ENCODE measurements at regions not wholly inside any gene's neighbourhood (a gene's known extent, or its start where the extent isn't known, plus 50 kb on each side); places are given as distances from the start of the nearest gene placed in this dataset.

DNA sequence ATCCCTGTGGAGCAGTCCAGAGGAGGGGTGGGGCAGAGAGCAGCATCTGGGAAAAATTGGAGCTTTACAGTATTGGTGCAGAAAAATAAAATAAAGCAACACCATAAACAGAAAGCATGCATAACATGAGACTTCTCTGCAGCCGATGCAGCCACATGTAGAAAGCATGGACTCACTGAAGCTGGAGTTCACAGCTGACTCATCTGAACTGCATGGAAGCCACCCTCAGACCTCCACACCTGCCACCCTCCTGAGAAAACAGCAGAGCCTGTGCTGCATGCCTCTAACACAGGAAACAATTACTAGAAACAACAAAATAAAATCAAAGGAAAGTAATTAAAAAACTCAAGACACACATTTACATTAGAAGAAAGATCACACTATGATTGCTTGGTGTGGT, 169.4 kb upstream of the ALKAL2 start:
- DNase-seq (ENCODE audit: low read depth in 2 of 3, low spot score in 2 of 3), result no peak

DNA sequence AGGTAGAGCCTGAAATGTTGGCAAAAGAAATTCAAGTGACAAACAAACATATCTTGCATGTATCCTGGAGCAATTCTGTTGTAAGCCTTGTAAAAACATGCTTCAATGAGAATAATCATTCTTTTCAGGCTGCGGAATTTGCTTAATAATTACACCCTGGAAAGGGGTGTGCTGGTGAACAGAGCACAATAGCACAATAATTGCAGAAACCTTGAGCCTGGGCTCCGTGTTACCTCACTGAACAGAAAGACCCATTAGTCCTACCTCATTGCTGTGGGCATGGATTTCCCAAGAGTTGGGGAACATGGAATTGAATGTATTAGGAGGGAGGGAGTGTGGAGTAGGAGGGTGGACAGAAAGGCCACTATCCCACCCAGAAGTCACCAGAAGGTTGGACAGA, 168.0 kb upstream of the ALKAL2 start:
- DNase-seq (ENCODE audit: low read depth in 2 of 3, low spot score in 2 of 3), result no peak

DNA sequence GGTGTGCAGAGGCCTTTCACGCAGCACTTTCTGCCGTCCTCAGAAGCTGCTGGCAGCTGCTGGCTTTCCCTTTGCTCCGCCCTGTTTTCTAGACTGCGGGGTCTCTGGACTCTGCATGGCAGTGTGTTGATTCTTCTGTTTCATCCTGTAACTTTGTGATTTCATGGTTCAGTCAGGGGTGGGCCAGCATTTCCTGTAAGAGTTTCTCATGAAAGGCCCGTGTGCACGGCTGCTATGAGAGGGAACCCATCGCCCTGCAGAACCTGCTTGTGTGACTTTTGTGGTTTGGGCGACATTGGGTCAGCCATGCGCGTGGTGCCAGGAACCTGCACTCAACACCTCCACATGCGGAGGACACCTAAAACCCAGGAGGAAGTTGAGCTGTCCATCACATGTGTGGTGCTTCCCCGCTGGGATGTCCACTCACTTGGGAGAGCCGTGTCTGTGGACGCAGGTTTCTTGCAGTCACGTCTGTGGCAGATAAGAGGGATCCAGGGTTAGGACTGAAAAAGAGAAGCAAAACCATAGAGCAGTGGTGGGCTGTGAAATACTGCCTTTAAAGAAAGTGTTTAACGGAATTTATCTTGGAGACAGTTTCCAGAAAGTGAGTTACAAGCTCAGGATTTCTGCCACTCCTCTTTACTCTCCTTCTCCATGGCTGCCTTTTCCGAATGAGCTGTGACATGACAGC, 167.3 kb upstream of the ALKAL2 start:
- no peak for DNase-seq (ENCODE audit: low read depth in 2 of 3, low spot score in 2 of 3)

DNA sequence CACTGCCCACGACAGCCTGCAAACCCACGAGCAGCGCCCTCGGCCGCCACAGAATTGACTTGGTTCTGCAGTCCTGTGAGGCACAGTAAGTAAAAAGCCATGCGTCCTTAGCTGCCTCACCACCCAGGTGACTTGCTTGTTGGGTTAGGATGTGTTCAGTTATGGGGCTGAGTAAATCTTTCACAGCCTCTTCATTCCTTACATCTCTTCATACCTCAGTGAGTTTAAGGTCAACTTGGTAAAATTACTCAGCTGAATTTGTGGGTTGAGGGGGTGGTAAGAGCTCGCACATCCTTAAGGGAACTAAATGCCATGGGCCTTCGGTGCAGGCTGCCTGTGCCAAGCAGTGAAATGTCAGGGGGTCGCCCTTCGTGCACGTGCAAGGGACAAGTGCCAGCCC, 165.2 kb upstream of the ALKAL2 start:
- no peak for DNase-seq (ENCODE audit: low read depth in 2 of 3, low spot score in 2 of 3)

DNA sequence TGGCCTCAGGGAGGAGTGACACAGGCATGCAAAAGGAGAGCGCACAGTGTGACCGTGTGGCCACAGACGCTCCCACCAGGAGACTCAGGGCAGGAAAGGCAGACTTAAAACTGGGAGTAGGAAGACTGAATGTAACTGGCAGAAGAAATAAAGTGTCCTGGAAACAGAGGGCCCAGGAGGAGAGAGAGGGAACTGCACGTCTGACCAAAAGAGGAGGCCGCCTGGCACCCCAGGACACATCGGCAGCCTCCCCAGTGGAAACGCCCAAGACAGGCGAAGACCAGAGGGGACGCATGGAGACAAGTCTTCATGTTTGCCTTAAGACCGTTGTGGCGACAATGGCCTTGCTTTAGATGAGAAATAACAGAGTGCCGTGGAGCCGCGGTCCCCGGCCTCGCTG, 163.6 kb upstream of the ALKAL2 start:
- DNase-seq (ENCODE audit: low read depth in 2 of 3, low spot score in 2 of 3), result no peak

DNA sequence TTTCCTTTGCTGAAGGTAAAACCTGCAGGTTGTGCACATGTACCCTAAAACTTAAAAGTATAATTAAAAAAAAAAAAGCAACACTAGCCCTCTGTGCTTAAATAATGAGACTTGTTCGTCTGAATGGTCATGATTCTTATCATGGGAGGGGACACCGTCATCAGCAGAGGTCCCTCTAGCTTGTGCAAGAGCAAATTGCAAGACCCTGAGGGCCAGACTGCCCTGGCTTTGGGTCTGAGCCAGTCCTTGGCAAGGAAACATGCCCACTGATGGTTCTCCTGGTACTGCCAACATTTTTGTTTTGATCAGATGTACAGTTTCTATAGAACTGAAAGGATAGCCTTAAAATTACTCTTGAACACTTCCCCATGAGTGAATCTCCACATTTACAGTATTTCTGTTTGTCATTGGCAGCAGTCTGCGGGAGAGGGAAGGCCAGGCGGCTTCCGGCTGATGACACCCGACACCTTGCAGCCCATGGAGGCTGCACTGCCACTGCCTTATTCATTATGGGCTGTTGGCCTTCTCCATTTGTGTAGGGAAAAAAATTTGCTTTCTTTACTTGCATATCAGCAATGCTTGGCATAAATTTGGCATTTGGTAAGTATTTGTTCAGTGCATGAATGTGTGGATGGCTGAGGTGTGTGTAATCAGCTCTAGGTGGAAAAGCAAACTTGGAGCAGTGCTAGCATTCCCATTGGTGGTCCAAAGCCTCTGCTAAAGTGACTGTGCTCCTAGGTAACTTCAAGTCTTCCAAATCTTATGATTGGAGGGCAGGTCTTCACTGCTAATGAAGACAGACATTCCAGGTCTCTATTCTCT, 161.6 kb upstream of the ALKAL2 start:
- DNase-seq (ENCODE audit: low read depth in 2 of 3, low spot score in 2 of 3), result no peak

DNA sequence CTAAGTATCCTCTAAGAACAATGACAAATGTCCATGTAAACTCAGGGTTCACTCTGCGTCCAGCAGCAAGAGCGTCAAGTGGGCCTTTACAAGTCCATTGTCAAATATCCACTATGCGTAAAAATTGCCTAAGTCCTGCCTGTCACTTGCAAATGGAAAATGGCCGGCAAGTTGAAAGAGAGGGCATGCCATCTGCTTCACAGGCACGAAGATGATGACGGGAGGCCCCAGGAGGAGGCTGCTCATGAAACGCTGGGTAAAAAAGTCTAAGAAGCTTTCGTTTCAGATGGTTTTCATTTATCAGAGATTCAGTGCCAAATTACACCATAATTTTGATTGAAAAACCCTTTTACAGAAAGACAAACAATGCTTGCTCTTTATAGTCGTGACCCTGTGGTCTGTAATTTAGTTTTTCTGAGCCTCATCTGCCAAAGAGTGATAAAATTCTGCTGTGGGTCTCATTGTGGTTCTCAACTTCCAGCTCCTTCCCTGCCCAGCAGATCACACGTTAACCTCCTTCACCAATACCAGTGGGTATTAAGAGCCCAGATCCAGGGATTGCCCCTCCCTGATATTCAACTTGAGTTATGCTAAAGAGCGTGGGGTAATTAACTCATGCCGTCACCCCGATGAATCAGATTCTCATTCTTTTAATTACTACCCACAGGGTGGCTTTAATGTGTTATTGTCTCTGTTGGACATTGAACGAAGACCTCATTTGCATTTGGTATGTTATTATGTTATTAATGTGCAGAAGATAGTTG, 160.2 kb upstream of the ALKAL2 start:
- no peak for DNase-seq (ENCODE audit: low read depth in 2 of 3, low spot score in 2 of 3)

DNA sequence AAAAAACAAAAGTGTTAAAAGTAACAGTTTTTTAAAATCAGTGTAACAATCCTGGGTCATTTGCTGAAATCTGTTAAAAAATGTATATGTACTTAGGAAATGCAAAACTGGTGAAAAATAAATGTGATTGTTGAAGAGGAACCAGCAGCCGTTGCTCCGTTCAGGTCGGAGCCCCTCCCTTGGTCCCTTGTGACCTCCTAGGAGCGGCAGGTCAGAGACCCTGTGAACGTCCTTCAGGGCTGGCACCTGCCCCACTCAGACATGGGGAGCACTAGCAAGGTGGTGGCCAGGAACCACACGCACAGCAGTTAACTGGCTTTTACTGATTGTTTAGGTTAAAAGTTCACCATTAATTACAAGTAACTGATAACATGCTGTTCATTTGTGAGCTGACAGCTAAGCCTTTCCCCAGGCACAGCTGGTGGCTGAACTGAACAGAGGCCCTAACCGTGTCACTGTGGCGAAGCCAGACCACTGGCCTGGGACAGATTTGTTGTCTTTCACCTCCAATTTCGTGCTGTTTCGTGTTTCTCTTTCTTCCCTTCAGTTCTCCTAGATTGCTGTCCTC, 159.2 kb upstream of the ALKAL2 start:
- no peak for DNase-seq (ENCODE audit: low read depth in 2 of 3, low spot score in 2 of 3)

DNA sequence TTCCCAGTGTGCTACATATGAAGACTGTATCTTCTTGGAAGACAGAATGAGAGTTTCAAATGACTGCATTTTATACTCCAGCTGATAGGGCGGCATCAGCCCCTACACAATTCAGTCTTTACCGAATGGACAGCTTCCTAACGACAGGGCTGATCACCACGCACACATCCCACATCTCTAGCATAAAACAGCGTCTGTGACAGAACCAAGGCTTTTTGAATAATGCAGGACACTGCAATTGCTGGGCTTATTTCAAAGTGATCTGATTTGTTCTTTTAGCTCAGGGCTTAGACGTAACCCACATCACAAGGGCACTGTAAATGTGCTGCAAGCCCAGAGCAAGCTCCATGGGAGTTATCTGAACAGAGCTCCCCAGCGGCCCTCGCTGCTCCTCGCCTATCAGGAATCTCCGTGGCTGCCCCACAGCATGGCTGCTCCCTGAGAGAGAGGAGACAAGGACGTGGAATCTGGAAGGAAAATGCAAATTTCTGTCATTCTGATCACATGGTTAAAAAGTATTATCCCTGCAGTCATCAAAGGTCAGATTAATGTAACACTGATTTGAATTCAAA, 158.5 kb upstream of the ALKAL2 start:
- no peak for DNase-seq (ENCODE audit: low read depth in 2 of 3, low spot score in 2 of 3)

DNA sequence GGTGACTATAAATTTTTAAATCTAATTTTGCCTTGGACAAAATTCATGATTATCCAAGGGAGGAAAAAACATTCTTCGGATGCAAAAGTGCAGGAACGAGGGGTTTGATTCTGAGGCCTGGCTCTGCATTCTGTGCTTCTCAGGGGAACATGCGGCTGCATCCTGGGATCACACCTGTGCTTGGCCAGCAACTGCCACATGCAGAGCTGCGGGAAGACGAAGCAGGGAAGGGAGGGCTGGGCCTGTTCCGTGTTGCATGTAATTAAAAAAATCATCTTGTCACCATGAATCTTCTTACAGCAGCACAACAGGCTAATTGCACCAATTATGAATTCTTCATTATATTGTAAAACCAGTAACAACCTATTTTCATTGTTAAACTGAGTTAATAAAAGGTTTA, 158.0 kb upstream of the ALKAL2 start:
- no peak for DNase-seq (ENCODE audit: low read depth in 2 of 3, low spot score in 2 of 3)

DNA sequence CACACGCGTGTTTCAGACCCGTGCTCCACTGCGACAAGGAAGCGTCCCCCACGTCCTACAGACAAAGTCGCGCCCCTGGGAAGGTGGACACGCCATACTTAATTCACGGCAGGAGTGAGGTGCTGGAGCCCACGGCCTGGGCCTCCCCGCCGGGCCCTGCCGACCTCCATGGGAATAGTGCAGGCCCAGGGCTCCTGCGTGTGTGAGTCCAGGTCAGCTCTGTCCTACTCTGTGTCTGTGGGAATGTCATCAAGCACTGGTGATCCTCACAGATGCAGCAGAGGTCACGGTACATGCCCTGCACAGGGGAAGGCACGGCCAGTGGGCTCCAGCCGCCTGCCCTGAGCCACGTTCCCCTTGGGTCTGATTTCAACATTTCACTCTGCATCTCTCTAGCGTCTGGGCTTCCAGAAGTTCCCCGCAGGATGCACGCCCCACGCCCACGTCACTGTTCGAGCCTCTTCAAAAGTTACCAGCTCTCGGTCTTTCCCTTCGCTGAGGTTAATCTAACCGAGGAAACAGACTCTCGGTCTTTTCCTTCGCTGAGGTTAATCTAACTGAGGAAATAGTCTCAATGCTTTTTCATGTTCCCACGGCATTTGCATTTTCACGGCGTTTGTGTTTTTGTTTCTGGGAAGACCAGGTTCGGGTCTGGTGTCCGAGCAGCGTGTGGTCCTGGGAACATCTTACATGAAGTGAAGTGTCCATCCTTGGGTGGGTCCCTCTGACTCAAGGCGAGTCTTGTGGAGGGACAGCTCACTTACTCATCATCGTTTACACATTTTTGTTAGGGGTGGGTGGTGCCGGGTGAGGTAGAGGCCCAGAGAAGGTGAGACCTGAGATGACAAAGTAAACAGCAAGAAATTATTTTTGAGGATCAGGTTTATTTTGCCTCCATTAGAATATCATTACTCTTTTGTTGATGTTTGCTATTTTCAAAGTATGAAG, 157.3 kb upstream of the ALKAL2 start:
- DNase-seq (ENCODE audit: low read depth in 2 of 3, low spot score in 2 of 3), result peak in 1 of 3 donors; percentile 36

DNA sequence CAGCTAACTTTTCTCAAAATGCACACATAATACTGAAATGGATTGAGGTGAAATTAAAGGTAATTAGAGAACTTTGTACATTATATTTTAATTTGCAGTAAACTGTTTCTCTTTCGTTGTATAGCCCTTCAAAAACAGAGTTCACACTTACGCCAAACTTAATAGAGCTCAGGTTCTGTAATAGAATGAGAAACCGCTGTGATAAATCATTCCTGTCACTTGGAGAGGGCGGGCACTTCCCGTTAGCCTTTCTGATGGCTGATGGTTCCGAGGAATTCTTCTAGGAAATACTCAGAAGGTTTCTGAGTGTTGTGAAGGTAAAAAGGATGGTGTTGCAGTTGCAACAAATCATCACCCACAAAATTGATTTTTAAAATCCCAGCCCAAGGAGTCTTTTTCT, 155.8 kb upstream of the ALKAL2 start:
- DNase-seq (ENCODE audit: low read depth in 2 of 3, low spot score in 2 of 3), result peak in 2 of 3 donors; percentile 57 to 76

DNA sequence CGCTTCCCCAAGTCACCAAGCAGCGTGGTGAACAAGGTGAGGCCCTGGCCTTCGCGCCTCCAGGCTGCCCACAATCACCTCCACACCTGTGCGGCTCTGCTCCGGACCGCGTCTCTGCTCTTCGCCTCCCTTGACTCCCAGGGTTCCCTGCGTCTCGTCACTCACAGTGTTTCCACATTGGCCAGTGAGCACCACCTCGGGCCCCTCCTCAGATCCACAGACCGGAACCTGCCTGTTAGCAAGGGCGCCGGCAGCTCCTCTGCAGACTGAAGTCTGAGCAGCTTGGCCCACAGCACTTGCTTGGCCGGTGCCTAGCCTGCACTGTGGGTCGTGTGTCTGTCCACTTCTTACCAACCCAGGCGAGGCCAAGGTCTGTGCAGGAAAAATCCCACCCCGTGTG, 155.3 kb upstream of the ALKAL2 start:
- no peak for DNase-seq (ENCODE audit: low read depth in 2 of 3, low spot score in 2 of 3)

DNA sequence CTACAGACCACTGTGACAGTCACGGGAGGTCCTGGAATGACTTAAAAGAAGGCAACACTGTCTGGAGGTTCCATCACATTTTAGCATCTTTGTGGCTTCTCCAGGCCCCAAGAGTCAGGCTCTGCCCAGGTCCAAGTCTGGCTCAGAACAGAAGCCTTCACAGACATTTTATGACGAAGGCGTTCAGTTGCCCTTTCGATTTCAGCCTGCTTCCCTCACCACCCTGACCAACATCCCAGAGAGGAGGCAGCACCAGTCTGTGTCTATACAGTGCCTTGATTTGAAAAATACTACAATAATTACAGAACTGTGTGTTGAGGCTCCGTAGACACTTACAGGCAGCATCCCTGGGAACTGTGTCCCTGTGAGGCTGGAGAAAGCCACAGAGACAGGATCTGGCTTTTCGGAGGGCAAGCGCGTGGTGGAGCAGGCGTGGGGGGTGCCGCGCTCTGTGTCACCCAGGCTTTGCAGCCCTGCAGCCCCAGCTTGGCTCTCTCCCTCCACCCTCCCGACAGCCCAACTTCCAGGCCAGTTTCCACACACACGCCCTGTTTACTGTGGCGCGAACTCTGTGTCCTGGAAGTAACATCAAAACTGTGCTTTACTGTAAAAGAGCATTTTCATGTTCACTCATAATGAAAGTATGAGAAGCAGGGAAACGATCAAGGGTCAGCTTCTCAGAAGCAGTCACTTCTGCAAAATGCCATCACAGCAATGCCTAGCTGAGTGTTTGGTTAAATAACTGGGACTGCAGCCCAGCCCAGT, 153.5 kb upstream of the ALKAL2 start:
- no peak for DNase-seq (ENCODE audit: low read depth in 2 of 3, low spot score in 2 of 3)

DNA sequence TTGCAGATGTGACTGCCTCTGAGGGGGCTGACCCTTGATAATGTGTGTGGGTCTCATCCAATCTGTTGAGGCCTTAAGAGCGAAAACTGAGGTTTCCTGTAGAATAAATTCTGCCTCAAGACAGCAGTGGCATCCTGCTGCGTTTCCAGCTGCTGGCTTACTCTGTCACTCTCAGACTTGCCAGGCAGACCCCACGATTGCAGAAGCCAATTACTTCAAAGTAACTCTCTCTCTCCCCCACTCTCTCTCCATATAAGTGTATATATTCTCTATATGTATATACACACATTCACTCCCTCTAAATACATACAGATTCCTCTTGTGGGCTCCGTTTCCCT, 152.5 kb upstream of the ALKAL2 start:
- DNase-seq (ENCODE audit: low read depth in 2 of 3, low spot score in 2 of 3), result peak in 1 of 3 donors; percentile 81

DNA sequence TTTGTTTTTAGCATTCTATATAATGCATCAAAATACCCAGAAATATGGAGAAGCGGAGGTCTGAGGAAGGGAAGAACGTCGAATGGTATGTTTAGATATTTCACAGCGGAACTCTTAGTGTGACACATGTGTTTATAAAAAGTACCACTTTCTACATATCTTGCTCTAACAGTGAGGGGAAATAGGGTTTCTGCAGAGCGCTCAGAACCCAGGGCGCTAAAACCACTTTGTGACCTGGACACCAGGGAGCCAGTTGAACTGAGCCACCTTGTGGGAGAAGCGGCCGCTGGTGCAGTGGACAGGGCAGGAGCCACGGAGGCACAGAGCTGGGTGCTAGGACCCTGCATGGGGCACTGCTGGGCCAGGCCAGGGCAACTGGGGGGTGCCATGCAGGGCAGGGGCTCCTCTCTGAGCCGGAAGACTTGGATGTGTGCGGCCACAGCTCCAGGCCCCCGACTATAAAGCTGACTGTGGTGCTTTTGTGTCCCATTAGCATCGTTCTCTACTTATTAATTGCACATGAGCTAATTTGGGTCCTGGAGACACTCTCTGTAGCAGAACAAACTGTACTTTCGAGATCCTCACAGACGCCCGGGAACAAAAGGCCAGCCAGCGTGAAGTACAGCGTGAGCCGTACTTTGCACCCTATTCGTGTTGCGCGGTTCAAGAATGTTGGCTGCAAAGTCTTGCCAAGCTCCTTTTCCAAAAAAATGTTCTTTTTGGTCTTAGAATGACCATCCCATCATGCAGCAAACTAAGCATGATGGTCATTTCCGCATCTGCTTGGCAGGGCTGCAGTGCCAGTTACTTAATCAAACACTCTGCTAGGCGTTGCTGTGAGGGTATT, 151.9 kb upstream of the ALKAL2 start:
- no peak for DNase-seq (ENCODE audit: low read depth in 2 of 3, low spot score in 2 of 3)

DNA sequence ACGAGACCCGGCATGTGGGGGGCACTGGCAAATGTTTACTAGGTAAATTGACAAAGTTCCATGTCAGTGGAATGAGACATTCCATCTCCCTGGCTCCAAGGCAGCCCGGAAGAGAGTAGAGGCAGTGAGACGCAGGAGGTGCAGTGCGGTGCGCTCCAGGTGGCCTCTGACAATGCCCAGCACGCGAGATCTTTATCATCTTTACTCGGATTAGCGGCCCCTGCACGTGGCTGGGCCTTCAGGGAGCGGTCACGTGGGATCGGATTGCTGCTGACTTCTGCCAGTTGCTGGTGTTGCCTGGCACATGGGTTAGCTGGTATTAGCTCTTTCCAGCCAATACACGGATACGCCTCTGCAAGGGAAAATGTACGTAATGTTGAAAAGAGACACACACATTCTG, 151.2 kb upstream of the ALKAL2 start:
- DNase-seq (ENCODE audit: low read depth in 2 of 3, low spot score in 2 of 3), result no peak

DNA sequence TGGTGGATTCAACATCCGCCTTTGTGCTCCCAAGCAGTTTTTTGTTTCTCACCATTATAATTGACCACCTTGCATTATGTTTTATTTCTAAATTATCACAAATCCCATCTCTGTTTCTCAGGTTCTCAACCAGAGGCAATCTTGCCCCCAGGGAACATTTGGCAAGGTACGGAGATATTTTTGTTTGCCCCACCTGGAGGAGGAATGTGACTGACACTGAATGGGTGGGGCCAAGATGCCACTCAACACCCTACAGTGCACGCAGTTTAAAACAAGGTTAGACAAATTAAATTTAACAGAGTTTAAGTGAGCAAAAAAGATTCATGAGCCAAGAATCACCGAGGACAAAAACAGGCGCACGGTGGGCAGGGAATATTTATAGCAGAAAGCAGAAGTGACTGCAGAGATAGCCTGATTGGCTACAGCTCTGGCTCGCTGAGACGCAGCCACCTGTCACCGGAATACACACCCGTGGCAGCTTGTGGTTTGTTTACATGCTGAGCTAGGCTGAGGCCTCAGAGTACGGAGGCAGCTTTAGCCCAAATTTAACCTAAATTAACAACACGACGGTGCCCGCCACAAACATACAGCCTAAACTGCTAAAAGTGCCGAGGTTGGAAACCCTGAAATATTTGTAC, 150.0 kb upstream of the ALKAL2 start:
- peak; percentile 46 to 92 (median 87) for DNase-seq (ENCODE audit: low read depth in 2 of 3, low spot score in 2 of 3)
